ENCODE measurements at regions not wholly inside any gene's neighbourhood (a gene's known extent, or its start where the extent isn't known, plus 50 kb on each side); places are given as distances from the start of the nearest gene placed in this dataset.

DNA sequence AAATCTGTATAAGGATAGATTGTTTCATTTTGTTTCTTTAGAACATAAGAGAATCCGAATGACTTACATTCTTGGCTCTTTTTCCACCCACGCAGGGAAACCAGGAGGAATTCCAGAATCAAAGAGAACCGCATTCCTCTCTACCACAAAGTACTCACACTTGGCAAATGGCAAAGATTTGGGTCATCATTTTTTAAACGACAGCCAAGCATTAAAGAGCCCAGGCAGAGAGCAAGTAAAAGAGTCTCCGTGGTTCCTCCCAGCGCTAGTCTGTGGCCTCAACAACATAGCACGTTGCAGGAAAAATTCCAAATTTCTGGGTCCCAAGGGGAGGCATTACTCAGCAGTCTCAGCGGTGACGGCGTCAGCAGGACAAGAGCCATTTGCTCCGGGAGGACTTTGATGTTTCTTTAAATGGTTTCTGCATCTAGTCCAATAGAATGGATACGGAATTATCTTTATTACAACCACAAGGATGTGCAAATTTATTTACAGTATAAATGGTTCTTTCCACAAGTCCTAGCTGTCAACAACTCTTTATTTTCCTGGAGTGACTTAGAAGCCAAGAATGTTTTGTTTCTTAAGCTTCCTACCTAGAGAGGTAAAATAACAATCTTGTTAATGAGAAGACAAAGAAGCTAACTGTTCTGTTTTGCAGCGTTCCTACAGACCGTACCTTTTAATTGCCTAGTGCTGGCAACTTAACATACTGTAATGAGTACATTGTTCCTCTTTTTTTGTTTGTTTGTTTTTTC lies 232.5 kb downstream of the SKIDA1 start:
- TF ChIP-seq, protein P1, sequence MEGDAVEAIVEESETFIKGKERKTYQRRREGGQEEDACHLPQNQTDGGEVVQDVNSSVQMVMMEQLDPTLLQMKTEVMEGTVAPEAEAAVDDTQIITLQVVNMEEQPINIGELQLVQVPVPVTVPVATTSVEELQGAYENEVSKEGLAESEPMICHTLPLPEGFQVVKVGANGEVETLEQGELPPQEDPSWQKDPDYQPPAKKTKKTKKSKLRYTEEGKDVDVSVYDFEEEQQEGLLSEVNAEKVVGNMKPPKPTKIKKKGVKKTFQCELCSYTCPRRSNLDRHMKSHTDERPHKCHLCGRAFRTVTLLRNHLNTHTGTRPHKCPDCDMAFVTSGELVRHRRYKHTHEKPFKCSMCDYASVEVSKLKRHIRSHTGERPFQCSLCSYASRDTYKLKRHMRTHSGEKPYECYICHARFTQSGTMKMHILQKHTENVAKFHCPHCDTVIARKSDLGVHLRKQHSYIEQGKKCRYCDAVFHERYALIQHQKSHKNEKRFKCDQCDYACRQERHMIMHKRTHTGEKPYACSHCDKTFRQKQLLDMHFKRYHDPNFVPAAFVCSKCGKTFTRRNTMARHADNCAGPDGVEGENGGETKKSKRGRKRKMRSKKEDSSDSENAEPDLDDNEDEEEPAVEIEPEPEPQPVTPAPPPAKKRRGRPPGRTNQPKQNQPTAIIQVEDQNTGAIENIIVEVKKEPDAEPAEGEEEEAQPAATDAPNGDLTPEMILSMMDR (IDR thresholded peaks at IDR 0.05) = no peak
- TF ChIP-seq POLR2A (IDR thresholded peaks at IDR 0.05) = no peak

All from stomach (tissue), 4 donors.